RWPE2 (cell line): ENCODE measurements at regions not wholly inside any gene's neighbourhood (a gene's known extent, or its start where the extent isn't known, plus 50 kb on each side); places are given as distances from the start of the nearest gene placed in this dataset.
A peak's percentile ranks its signal among the peaks of the same experiment; 100 is the strongest.

Source experiments
- ATAC-seq: fragments of 200-7000 bp; cut with Tn5 transposase; 3 replicates; pipeline ENCODE4 v1.9.1; 2021; ENCODE audit warnings: low read depth
- DNase-seq: peaks from one replicate; pipeline ENCODE4 v3.0.0-alpha.2; 2020; ENCODE audit warnings: low spot score
- H3K27ac ChIP-seq: fragments of 450-650 bp; 2 replicates; pipeline ENCODE4 v1.5.1; 2017; ENCODE audit warnings: mild to moderate bottlenecking; ENCODE audit not compliant: poor library complexity, severe bottlenecking
- H3K27me3 ChIP-seq: fragments of 250-450 bp; sonication (Bioruptor Pico); 2 replicates; pipeline ENCODE4 v1.5.1; 2021; ENCODE audit warnings: mild to moderate bottlenecking, moderate library complexity; ENCODE audit not compliant: insufficient read depth, poor library complexity, severe bottlenecking
- H3K36me3 ChIP-seq: fragments of 250-450 bp; sonication (Bioruptor Pico); 2 replicates; pipeline ENCODE4 v1.5.1; 2020; ENCODE audit warnings: low read depth, mild to moderate bottlenecking, moderate library complexity
- H3K4me1 ChIP-seq: fragments of 250-450 bp; sonication (Bioruptor Pico); 2 replicates; pipeline ENCODE4 v1.5.1; 2021; ENCODE audit warnings: mild to moderate bottlenecking, moderate library complexity; ENCODE audit not compliant: insufficient read depth, poor library complexity, severe bottlenecking
- H3K4me3 ChIP-seq: fragments of 250-450 bp; sonication (Bioruptor Pico); 2 replicates; pipeline ENCODE4 v1.5.1; 2021; ENCODE audit warnings: mild to moderate bottlenecking, moderate library complexity; ENCODE audit not compliant: severe bottlenecking
- H3K9me3 ChIP-seq: fragments of 250-450 bp; sonication (Bioruptor Pico); 2 replicates; pipeline ENCODE4 v1.5.1; 2021; ENCODE audit warnings: mild to moderate bottlenecking, moderate library complexity; ENCODE audit not compliant: severe bottlenecking
- CTCF ChIP-seq: fragments of 450-650 bp; IDR thresholded peaks from one replicate; pipeline ENCODE4 v1.5.1; 2017; ENCODE audit warnings: mild to moderate bottlenecking, moderate library complexity; ENCODE audit not compliant: poor library complexity, severe bottlenecking

- no peaks in the 10 kb centered on the region for H3K9me3 ChIP-seq
- H3K27ac ChIP-seq = peak overlapping the region; percentile 59
- H3K4me1 ChIP-seq = peaks cover 21% of the 10 kb centered on the region
- ATAC-seq = no peak
- H3K36me3 ChIP-seq = no peaks in the 10 kb centered on the region
- H3K27me3 ChIP-seq = no peaks in the 10 kb centered on the region
- no peak for TF ChIP-seq CTCF
- no peak overlapping the region for H3K4me3 ChIP-seq
- no peak for DNase-seq
Measured at GRCh38 chr3:177976866-177977265, 559.4 kb upstream of the KCNMB2 start.

- Histone ChIP-seq H3K36me3 (no peaks in the 10 kb centered on the region), H3K9me3 (no peaks in the 10 kb centered on the region), H3K4me3 (no peak overlapping the region), H3K27ac (peak overlapping the region; percentile 59), H3K27me3 (no peaks in the 10 kb centered on the region), H3K4me1 (peaks cover 21% of the 10 kb centered on the region)
- DNase-seq (no peak), ATAC-seq (peak; percentile 69)
- TF ChIP-seq CTCF = no peak
Measured at GRCh38 chr3:177977381-177978158, 558.7 kb upstream of the KCNMB2 start.

DNA sequence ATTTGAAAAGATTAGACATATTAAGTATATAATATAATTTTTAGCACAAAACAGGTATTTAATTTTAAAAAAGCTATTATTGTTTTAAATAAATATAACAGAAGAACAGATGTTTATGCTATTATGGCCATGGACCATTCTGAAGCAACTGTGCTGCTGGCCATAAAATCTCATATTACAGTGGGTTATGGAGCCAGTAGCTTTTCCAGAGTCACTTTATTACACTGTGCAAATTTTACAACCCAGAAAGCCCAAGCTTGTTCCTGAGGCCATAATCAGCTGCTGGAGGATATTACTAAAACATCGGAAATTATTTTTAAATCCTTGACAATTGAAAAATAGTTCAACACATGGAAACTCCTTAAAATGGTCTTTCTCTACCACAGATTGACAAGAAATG, 557.3 kb upstream of the KCNMB2 start:
- Histone ChIP-seq H3K27me3 (no peaks in the 10 kb centered on the region), H3K36me3 (no peaks in the 10 kb centered on the region), H3K9me3 (no peaks in the 10 kb centered on the region), H3K4me3 (no peak overlapping the region), H3K4me1 (peaks cover 14% of the 10 kb centered on the region), H3K27ac (no peak overlapping the region)
- ATAC-seq = no peak
- DNase-seq = no peak
- no peak for TF ChIP-seq CTCF

DNA sequence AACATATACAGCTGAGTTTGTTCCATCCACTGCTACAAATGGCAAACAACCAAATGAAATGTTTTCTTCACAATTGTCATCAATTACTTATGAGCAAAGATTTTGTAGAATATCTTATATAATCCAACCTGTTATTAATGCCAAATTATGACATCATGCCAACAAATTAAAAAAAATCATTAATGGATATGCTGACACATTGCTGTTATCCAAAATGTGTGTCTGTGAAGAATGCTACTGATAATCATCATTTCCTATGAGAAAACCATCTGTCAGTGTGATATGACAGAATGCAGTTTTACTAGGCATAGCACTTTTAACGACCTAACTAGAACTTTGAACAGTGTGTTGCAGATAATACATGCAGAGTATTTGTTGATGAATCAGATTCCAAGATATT, 556.5 kb upstream of the KCNMB2 start:
- TF ChIP-seq CTCF = no peak
- Histone ChIP-seq H3K9me3 (no peaks in the 10 kb centered on the region), H3K27me3 (no peaks in the 10 kb centered on the region), H3K27ac (no peak overlapping the region), H3K4me3 (no peak overlapping the region), H3K36me3 (no peaks in the 10 kb centered on the region), H3K4me1 (peaks cover 14% of the 10 kb centered on the region)
- DNase-seq (no peak), ATAC-seq (no peak)

GRCh38 chr3:177981576-177981975, 554.7 kb upstream of the KCNMB2 start:
- H3K27ac ChIP-seq = no peak overlapping the region
- no peaks in the 10 kb centered on the region for H3K27me3 ChIP-seq
- ATAC-seq (no peak), DNase-seq (no peak)
- H3K4me3 ChIP-seq = no peak overlapping the region
- H3K36me3 ChIP-seq = no peaks in the 10 kb centered on the region
- no peaks in the 10 kb centered on the region for H3K9me3 ChIP-seq
- TF ChIP-seq CTCF = no peak
- H3K4me1 ChIP-seq = peaks cover 14% of the 10 kb centered on the region
